MM.1S (cell line): ENCODE measurements at regions not wholly inside any gene's neighbourhood (a gene's known extent, or its start where the extent isn't known, plus 50 kb on each side); places are given as distances from the start of the nearest gene placed in this dataset.

Source experiments
- CTCF ChIP-seq: fragments of 300-600 bp; sonication (generic); IDR thresholded peaks from 2 replicates; pipeline ENCODE4 v1.5.1; 2016; ENCODE audit warnings: antibody characterized with exemption, low read length, mixed read lengths
- EZH2 ChIP-seq: fragments of 300-600 bp; sonication (generic); optimal IDR thresholded peaks from 2 replicates; pipeline ENCODE3; 2017; ENCODE audit warnings: low read depth, mild to moderate bottlenecking, antibody characterized with exemption, low read length, mixed read lengths

- TF ChIP-seq EZH2 = no peak
- no peak for TF ChIP-seq CTCF
These were observed 299.6 kb downstream of the NPHP4 start for GRCh38 chr1:5692664-5693063.
